Suprapubic skin (tissue), 4 donors: ENCODE measurements at regions not wholly inside any gene's neighbourhood (a gene's known extent, or its start where the extent isn't known, plus 50 kb on each side); places are given as distances from the start of the nearest gene placed in this dataset.

Source experiments
- DNase-seq, 2 donors: peaks; one replicate each; pipeline ENCODE4 v3.0.0-alpha.2; 2019; ENCODE audit warnings: low spot score in 2 of 2
- H3K27ac ChIP-seq: fragments of 200-600 bp; sonication (generic); one replicate; pipeline ENCODE4 v1.5.1; 2019
- H3K27me3 ChIP-seq: fragments of 200-600 bp; sonication (generic); one replicate; pipeline ENCODE4 v1.5.1; 2019
- H3K36me3 ChIP-seq: fragments of 200-600 bp; sonication (generic); one replicate; pipeline ENCODE4 v1.5.1; 2019
- H3K4me1 ChIP-seq: fragments of 200-600 bp; sonication (generic); one replicate; pipeline ENCODE4 v1.5.1; 2019
- H3K4me3 ChIP-seq: fragments of 200-600 bp; sonication (generic); one replicate; pipeline ENCODE4 v1.5.1; 2019; ENCODE audit warnings: mild to moderate bottlenecking
- H3K9me3 ChIP-seq: fragments of 200-600 bp; sonication (generic); one replicate; pipeline ENCODE4 v1.5.1; 2019
- EP300 ChIP-seq: sonication (generic); formaldehyde crosslinking; IDR thresholded peaks from one replicate; pipeline ENCODE4 v1.6.1; 2017; ENCODE audit warnings: antibody characterized with exemption
- POLR2A ChIP-seq, 2 donors: fragments of 450-650 bp; IDR thresholded peaks; one replicate each; pipeline ENCODE4 v1.6.1; 2017; ENCODE audit warnings: antibody characterized with exemption in 2 of 2, mild to moderate bottlenecking in 2 of 2, moderate library complexity in 2 of 2
- POLR2AphosphoS5 ChIP-seq, 3 donors: sonication (generic); formaldehyde crosslinking; IDR thresholded peaks; one replicate each; pipeline ENCODE4 v1.6.1; 2017; ENCODE audit warnings: antibody characterized with exemption in 3 of 3
- WGBS: methylation state at CpG from one replicate; pipeline ENCODE4 v1.1.5; 2018; 5-methylcytosine and 5-hydroxymethylcytosine counted together
- TF ChIP-seq, protein P1 (sequence below), 2 donors: fragments of 200-600 bp in 1 of 2; fragments of 450-650 bp in 1 of 2; sonication (generic) in 1 of 2; IDR thresholded peaks; one replicate each; pipeline ENCODE4 v1.5.1; 2016 to 2019; ENCODE audit warnings: antibody characterized with exemption in 2 of 2, mild to moderate bottlenecking in 1 of 2, moderate library complexity in 1 of 2

DNA sequence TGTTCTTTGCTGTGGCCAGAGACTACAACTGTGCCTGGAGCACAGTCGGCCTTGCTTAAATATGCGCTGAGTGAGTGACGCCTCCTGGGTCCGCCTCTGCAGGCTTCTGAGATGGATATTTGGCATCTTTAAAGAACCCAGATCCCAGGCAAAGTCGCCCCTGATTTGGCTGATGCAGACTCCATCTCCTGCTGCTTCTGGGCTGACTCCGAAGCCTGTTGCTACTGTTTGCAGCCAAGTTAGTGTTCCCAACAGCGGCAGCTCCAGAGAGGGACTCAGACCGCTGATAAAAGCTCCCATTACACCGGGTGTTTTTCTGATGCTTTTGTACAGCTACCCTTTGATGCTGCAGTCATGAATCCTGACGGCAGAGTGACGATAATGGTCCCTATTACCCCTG lies 83.0 kb upstream of the SULF2 start:
- H3K36me3 ChIP-seq: no peaks in the 10 kb centered on the region
- 79% methylated on average over 7 of the region's 11 CpGs for WGBS
- TF ChIP-seq EP300 (no peak), POLR2AphosphoS5 (IDR thresholded peaks at IDR 0.05) (no peak)
- H3K9me3 ChIP-seq: no peaks in the 10 kb centered on the region
- no peak overlapping the region for H3K4me3 ChIP-seq
- no peaks in the 10 kb centered on the region for H3K4me1 ChIP-seq
- H3K27me3 ChIP-seq: peaks cover 11% of the 10 kb centered on the region
- no peak overlapping the region for H3K27ac ChIP-seq
- no peak for DNase-seq

DNA sequence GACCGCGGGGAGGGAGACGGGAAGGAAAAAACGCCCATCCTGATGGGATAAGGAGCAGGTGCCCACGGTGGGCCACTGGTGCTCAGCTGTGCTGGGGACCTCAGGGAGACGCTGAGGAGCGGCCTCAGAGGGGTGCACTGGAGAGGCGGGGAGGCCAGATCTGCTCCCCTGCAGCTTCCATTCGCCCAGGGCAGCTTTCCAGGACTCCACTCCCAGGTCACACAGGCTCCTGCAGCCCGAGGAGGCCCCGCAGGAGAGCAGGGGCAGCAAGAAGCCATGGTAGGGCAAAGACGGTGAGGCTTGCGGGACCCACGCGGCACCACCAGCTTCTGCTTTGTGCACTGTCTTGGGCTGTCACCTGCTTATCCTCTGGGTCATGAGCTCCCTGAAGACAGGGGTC lies 82.5 kb upstream of the SULF2 start:
- TF ChIP-seq, protein P1, sequence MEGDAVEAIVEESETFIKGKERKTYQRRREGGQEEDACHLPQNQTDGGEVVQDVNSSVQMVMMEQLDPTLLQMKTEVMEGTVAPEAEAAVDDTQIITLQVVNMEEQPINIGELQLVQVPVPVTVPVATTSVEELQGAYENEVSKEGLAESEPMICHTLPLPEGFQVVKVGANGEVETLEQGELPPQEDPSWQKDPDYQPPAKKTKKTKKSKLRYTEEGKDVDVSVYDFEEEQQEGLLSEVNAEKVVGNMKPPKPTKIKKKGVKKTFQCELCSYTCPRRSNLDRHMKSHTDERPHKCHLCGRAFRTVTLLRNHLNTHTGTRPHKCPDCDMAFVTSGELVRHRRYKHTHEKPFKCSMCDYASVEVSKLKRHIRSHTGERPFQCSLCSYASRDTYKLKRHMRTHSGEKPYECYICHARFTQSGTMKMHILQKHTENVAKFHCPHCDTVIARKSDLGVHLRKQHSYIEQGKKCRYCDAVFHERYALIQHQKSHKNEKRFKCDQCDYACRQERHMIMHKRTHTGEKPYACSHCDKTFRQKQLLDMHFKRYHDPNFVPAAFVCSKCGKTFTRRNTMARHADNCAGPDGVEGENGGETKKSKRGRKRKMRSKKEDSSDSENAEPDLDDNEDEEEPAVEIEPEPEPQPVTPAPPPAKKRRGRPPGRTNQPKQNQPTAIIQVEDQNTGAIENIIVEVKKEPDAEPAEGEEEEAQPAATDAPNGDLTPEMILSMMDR (IDR thresholded peaks at IDR 0.05): no peak
- TF ChIP-seq POLR2AphosphoS5 (IDR thresholded peaks at IDR 0.05) (no peak), EP300 (no peak), POLR2A (IDR thresholded peaks at IDR 0.05) (no peak)
- H3K4me3 ChIP-seq: no peak overlapping the region
- DNase-seq: no peak
- no peaks in the 10 kb centered on the region for H3K9me3 ChIP-seq
- H3K36me3 ChIP-seq: no peaks in the 10 kb centered on the region
- WGBS: 96% methylated on average over 11 of the region's 15 CpGs
- H3K27ac ChIP-seq: no peak overlapping the region
- H3K4me1 ChIP-seq: no peaks in the 10 kb centered on the region
- peaks cover 11% of the 10 kb centered on the region for H3K27me3 ChIP-seq

DNA sequence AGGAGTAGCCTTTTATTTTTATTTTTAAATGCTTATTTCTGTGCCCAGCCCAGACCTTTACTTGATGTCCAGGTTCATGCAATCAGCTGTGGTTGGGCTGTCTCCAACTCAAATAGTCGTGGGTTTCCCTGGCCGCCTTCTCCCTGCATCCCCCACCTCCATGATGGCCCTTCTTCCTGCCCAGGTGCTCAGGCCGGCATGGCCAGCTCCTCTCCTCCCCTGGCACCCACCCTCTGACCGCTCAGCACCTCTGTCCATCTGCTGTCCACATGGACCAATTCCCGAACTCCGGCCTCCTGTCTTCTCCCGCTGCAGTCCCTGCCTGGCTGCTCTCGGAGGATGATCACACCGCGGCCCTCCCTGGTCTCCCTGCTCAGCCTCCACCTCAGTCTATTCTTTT lies 81.2 kb upstream of the SULF2 start:
- no peaks in the 10 kb centered on the region for H3K36me3 ChIP-seq
- WGBS: 69% methylated on average over 10 of the region's 10 CpGs
- TF ChIP-seq EP300: no peak
- TF ChIP-seq, protein P1 (IDR thresholded peaks at IDR 0.05): no peak
- TF ChIP-seq POLR2AphosphoS5 (IDR thresholded peaks at IDR 0.05): no peak
- TF ChIP-seq POLR2A (IDR thresholded peaks at IDR 0.05): no peak
- no peak overlapping the region for H3K4me3 ChIP-seq
- no peak for DNase-seq
- H3K4me1 ChIP-seq: no peaks in the 10 kb centered on the region
- no peak overlapping the region for H3K27ac ChIP-seq
- H3K27me3 ChIP-seq: peaks cover 11% of the 10 kb centered on the region
- no peaks in the 10 kb centered on the region for H3K9me3 ChIP-seq

DNA sequence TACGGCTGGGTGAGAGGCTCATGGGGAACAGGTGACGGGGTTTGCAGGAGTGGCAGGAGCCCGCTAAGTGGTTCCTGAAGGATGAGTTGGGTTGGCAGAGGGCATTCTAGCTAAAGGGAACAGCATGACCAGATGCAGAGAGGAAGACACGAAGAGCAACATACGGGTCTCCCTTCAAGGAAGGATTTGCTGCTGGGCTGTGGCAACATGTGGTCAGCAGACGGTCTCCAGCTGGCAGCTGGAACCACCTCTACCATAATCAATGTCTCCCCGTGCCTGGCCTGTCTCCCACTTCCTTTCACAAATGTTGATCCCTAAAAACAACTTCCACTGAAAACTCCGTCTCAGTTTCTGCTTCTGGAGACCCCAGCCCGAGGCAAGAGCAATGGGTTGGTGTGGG lies 80.6 kb upstream of the SULF2 start:
- TF ChIP-seq POLR2AphosphoS5 (IDR thresholded peaks at IDR 0.05): no peak
- TF ChIP-seq POLR2A (IDR thresholded peaks at IDR 0.05): no peak
- TF ChIP-seq, protein P1 (IDR thresholded peaks at IDR 0.05): no peak
- no peaks in the 10 kb centered on the region for H3K36me3 ChIP-seq
- peaks cover 11% of the 10 kb centered on the region for H3K27me3 ChIP-seq
- no peak overlapping the region for H3K27ac ChIP-seq
- H3K4me1 ChIP-seq: no peaks in the 10 kb centered on the region
- no peak overlapping the region for H3K4me3 ChIP-seq
- WGBS: 64% methylated on average over 9 of the region's 9 CpGs
- DNase-seq: no peak
- H3K9me3 ChIP-seq: no peaks in the 10 kb centered on the region

DNA sequence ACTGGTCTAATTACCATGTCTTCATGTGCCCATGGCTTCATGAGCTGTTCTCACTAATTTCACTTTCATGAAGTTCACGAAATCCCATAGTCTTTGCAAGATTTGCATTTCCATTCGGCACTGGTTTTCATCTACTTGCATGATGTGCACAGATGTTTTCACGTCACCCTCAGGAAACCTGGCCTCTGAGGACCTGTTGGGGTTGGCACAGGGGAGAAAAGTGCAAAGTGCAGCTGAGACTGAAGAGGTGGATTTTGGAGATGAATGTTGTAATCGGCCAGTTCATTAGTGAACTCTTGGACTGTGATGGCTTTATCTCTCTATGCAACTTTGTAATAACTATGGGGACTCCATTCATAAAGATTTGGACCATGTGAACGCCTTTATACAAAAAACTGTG lies 80.2 kb upstream of the SULF2 start:
- peaks cover 11% of the 10 kb centered on the region for H3K27me3 ChIP-seq

More for the DNA sequence above, 80.2 kb upstream of the SULF2 start:
- 27% methylated on average over 5 of the region's 5 CpGs for WGBS
- Histone ChIP-seq H3K27ac (no peak overlapping the region), H3K4me1 (no peaks in the 10 kb centered on the region), H3K9me3 (no peaks in the 10 kb centered on the region), H3K4me3 (no peak overlapping the region), H3K36me3 (no peaks in the 10 kb centered on the region)
- DNase-seq: no peak
- TF ChIP-seq POLR2A (IDR thresholded peaks at IDR 0.05): no peak
- TF ChIP-seq, protein P1 (IDR thresholded peaks at IDR 0.05): no peak
- no peak for TF ChIP-seq EP300
- no peak for TF ChIP-seq POLR2AphosphoS5 (IDR thresholded peaks at IDR 0.05)
